Right ventricle myocardium superior (tissue), 1 donor: ENCODE measurements at regions not wholly inside any gene's neighbourhood (a gene's known extent, or its start where the extent isn't known, plus 50 kb on each side); places are given as distances from the start of the nearest gene placed in this dataset.
"Not testable (repeated sequence)": the region's sequence is repeated elsewhere in the genome, so short reads cannot be mapped to it uniquely, and the experiment has no call there.

Experiments
- ATAC-seq: fragments of 200-7000 bp; cut with Tn5 transposase; one replicate; pipeline ENCODE4 v1.9.1; 2020; ENCODE audit warnings: mild to moderate bottlenecking; ENCODE audit not compliant: poor library complexity
- DNase-seq: peaks from one replicate; pipeline ENCODE4 v3.0.0-alpha.2; 2020
- intact Hi-C: fragments of 100-400 bp; cut with DNase I; formaldehyde crosslinking; loops from one replicate; pipeline ENCODE4 v1.11.2; 2022
- donor health status: DM: no; HTN: yes; CAD: no; lungs with severe emphysema.

DNA sequence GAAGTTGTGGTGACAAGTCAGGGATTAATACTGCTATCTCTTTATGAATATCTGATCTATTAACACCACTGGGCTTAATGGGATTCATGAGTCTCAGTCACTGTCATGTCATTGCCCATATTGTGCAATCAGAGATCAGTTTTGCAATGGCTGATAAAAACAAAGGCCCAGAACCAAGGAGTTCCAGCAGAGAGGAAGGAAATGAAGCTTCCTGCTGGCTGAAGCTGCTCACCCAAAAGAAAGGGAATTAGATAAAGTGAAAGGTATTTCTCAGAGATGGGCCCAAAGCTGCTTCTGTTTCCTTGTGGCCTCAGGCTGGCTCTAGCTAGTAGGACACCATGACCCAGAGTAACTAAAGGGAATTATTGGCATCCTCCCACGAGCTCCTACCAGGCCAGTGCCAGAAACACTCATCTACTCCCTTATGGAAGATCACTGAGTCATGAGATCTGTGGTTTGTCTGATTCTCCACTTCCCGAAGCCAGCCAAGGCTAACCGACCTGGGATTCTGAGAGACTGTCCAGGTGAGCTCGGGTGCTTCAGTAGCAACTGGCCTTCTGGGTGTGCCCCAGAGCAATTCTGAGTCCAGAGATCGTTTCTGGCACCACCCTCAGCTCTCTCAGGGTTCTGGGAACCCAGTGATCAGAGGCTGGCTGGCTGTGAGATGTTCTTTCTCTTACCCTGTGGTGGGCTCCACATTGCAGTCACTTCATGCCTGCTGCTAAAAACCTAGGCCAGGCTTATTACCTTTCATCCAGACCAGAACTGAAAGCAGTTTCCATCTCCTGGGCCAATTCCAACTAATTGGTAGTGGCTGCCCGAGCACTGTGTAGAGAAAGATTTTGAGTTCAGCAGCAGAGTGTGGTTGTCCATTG is 129.5 kb upstream of the PELI1 start:
- intact Hi-C loops: no loop called here
- DNase-seq: peak; percentile 50
- ATAC-seq: peak; percentile 92

DNA sequence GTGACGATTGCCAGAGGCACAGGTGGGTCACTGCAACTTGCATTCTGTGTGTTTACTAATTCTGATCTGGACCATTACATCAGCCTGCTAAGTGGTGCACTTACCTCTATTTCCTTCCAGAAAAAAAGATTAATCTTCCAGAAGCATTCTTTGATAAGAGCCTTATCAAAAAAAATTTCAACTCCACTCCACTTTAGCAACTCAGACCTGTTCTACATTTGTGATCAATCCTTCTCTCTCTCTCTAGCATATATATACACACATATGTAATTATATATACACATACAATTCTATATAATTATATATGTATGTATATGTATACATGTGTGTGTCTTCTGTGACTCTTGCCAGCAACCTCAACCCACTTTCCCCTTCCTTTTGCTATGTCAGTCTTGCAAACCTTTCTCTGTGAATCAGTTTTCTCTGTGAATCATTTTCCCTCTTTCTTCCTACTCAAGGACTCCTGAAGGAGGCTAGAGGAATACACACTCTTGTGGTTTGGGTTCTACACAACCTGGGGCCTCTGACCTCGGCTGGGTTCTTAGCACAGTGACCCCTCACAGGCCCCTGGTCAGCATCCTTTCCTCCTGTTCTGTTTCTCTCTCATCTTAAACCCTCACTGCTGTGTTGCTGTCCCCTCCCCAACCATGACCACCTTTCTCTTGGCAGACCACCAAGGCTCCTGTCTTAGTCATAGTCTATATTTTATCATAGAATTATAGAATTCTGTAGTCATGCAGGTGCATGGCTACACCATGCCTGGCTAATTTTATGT is 130.4 kb upstream of the PELI1 start:
- ATAC-seq (no peak), DNase-seq (no peak)
- intact Hi-C loops: no loop called here

DNA sequence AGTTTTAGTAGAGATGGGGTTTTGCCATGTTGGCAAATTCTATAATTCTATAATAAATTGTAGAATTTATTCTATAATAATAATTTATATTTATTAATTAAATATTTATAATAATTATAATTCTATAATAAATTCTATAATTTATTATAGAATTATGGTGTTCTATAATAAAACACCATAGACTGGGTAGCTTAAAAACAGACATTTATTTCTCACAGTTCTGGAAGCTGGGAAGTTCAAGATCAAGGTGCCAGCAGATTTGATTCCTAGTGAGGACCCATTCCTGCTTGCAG is 130.9 kb upstream of the PELI1 start:
- intact Hi-C loops: no loop called here
- ATAC-seq (no peak), DNase-seq (no peak)

DNA sequence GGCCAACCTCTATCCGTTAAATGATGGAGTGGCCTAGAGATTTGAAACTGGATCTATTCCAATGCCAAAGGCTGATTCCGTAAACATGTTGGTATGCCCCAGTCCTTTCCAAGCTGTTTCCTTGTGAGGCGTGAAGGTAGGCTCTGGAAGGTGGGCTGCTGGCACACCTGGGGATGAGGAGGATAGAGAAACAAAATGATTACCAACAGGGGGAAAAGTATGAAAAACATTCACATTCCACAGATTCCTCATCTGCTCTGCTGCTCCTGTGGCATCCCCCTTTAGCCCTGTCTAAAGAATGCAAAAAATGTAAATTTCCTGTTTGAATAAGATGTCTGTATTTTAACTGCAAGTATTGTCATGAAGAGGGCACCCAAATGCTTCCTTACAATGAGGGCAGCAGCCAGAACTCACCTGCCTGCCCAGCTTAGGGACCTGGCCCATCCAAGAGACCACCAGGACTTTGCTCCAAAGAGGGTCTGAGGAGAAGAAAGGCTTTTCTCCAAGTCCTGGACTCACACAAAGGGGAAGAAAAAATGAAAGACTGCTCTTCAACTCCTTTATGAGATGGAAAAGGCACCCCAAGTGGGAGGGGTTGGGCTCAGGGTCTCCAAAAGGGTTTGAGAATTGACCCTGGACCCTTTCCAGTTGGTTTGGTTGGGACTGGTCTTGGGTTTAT is 132.3 kb upstream of the PELI1 start:
- DNase-seq: no peak
- no peak for ATAC-seq
- intact Hi-C loops: no loop called here

DNA sequence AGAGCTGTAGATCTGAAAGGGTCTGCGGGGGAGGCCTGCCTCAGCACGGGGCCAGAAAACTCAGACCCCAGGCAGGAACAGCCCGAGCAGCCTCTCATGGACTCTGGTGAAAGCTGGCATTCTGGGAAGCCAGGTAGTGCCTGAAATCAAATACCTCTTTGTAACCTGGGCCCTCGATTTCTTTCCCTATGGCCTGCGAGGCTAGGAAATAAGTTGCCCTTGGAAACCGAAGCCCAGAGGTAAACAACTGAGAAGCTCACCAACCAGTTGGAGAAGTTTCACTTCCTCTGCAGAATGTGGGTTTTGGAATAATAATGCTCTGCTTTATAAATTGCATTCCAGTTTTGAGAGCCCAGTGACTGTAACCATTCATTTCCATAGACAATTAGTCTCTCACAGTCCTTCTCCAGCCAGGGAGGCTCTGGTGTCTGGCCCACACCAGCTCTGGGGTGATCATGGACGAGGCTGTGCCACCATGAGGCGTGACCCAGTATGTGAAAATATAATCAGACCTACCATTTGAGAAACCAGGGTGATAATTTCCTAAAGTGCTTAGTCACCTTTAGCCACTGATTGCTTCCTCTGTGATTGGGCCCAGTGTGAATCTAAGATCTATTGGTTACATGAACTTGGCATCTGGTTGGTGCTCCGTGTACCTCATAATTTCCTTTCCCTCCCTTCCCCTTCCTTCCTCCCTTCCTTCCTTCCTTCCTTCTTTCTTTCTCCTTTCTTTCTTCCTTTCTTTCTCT is 133.1 kb upstream of the PELI1 start:
- DNase-seq (no peak), ATAC-seq (no peak)
- intact Hi-C loops: no loop called here

DNA sequence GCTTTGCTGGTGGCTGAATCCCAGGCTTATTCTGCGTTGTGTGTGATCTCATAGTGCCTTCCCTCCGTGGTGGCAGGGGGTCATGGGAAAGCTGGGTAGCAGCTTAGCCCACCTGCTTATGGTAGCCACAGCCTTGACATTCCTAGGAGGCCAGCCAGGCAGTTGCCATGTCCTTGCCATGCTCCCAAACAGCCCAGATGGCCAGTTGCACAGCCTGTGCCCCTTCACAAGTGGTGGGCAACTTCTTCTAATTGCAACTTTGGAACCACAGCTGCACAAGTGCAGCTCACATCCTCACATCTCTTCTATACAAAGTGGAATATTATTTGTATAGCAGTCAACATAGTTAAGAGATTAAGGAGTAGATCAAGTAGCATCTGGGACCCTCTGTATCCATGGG is 136.6 kb upstream of the PELI1 start:
- DNase-seq, ATAC-seq, intact Hi-C loops: not testable (repeated sequence)

DNA sequence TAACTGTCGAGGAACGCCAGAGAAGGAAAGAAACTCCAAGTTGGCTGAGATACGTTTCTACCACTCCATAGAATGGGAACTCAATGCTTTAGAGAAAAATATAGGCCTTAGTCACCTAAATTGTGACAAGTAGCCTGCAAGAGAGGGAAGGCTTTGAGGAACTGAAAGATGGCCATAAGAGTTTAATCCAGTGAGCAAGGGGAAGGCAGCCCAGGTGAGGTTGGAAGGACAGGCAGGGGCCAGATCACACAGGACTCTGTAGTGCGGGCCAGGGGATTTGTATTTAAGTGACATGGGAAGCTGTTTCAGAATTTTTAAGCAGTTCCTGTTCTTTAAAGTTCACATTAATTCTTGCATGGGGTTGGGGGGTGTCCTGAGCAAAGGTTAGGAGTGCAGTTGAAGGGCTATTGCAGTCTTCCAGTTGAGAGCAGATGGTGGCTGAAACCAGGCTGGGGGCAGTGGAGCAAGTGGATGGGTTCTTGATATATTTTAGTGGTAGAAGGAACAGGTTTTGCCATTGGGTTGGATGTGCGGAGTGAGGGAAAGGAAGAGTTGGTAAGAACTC is 138.9 kb upstream of the PELI1 start:
- intact Hi-C loops: no loop called here

DNA sequence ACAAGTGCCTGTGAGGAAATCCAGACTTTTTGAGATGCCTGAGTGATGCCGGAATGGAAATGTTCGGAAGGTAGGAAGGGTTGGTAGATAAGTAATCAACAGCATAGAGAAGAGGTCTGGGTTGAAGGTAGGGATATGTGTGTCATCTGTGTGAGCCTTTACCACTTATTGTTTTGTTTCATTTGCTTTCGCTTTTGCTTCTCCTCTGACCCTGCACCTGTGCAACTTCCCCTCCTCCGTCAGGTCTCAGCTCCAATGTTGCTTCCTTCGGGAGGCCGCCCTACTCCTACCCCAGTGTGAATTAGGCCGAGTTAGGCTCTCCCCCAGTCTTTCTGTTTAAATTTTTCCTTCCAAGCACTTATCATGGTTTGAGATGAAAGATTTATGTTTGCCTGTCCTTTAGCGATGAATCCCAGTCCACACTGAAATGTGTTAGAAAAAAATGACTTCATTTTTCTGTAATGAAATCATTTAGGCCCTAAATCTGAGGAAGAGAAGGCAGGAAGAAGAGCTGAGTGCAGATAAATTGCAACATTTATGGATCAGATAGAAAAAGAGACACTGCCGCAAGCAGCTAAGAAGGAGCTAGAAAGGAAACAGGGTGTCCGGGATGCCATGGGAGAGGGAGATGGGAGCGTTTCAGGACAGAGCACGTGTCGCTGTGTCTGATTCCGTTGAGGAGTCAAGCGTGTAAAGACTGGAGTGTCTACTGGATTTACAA is 139.6 kb upstream of the PELI1 start:
- peak; percentile 36 for ATAC-seq
- no peak for DNase-seq
- intact Hi-C loops: no loop called here

More for the DNA sequence above, 138.9 kb upstream of the PELI1 start:
- ATAC-seq: no peak
- no peak for DNase-seq

DNA sequence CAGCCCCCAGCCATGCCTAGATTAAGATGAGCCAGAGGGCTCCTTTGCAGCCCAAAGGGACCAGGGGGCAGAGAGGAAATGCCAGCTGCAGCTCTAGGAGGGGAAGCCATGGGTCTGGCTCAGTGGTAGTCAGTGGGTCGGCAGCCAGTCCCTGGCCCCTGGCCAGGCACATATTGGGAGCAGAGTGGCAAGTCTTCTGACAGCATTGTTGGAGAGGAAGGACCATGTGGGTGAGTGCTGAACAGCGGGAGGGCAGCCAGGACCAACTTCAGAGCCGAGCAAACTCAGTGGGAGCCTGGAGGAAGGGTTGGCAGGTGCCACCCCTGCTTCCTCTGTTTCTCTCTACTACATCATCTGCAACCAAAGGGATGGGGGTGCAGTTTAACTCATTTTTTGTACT is 140.5 kb upstream of the PELI1 start:
- DNase-seq: peak; percentile 49

DNA sequence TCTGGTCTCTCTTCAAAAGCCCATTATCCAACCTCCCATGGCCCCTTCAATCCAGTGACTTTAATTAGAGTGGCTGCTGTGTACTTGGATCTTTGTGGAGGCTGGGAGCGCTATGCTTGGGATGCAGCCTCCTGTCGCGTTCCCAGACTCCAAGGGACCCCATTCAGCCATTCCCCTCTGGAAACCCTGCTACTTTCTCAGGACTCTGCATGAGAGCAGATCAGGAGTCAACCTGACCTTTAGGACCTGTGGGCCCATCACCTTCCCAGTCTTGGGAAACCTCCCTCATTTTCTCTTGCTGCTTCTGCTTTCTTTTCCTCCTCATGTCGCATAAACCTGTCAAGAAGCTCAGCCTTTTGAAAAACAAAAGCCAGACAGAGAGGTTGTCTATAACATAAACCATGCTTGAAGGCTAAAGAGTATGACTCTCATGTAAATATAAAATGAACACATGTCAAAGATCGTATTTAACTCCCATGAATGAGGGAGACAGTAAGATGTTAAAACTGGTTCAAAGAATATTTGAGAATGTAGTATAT is 143.1 kb upstream of the PELI1 start:
- ATAC-seq: no peak
- DNase-seq: no peak
- intact Hi-C loops: no loop called here

More for the DNA sequence above, 140.5 kb upstream of the PELI1 start:
- peak; percentile 24 for ATAC-seq
- intact Hi-C loops: no loop called here

DNA sequence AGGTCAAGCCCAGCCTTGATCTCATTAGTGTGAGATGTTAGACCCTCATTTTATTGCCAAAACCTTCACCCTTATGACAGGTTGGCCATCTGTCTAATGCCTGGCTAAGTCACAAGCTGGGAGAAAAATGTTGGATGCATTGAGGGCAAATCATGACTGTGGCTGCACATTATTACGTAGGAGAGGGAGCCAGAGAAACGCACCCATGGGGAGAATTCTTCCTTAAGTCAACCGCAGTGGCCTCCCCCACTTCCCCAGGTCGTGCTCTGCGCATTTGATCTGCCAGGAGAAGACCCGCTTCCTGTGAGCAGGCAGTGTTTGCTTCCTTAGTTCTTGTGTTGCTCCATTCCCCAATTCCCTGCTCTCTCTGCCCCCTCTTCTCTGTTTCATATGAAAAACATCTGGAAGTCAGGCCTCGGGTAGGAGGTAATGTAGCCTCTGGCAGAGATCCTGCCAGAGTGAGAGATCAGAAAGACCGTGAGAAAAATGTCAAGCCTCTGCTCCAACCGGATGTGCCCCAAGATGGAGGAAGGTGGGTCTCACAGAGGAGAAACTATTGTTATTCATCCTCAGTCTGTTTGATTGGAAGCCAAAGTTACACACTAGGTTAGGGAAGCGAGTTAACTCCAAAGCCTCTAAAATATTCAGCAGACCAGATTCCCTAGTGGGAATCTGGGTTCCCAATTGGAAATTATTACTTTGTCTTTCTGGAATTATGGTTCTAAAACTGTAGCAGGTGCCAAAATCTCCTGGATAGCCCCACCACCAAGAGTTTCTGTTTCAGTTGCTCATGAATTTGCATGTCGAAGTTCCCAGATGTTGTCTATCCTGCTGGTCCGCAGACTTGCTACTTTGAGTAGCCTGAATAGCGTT is 144.3 kb upstream of the PELI1 start:
- DNase-seq (no peak), ATAC-seq (peak; percentile 67)
- intact Hi-C loops: no loop called here

DNA sequence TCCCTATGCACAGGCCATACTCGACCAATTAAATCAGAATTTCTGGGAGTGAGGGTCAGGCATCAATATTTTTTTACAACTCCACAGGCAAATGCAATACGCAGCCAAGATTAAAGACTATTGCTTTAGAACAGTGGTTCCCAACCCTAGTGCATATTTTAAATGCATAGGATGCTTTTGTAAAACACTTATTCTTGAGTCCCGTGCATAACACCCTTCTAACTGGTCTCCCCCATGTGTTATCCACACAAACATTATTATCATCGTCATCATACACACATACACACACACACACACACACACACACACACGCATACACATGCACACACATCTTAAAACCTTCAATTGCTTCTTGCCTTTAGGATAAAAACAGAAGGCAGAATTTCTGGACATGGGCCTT is 145.0 kb upstream of the PELI1 start:
- no peak for DNase-seq
- no peak for ATAC-seq
- intact Hi-C loops: no loop called here

DNA sequence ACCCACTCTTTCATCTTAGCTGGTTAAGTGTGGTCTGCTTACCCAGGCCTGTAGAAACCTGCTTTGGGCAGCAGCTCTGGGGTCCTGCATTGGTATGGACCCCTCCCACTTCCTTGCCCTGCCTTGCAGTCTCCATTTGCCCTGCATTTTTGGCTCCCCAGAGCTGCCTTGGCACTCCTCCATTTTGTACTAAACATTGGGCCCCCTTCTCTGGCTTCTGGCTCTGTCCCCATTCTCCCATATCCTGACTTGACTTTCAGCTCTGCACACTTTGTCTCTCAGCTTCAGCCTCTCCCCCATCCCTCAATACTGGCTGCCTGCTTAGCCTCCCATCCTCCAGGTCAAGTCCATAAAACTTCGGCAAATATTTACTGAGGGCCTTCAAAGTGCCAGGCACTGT is 145.5 kb upstream of the PELI1 start:
- intact Hi-C loops: no loop called here
- DNase-seq: no peak
- no peak for ATAC-seq

DNA sequence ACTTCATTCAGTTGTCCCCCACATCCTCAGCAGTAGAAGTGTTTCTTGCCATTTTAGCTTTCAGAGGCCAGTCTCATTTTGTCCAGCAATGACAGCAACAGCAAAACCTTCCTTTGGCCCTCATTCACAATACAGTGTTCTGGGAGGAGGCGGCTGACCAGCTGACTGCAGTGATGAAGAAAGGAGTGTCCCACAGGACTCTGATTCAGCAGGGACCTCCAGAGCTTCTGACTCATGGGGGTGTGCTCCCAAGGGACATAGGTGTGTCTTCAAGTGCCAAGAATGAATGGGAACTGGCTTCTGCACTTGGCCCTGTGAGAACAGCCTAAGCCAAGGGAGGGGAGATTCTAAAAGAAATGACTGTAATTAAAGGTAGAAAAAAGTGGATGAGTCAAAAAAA is 147.0 kb upstream of the PELI1 start:
- DNase-seq: no peak
- no peak for ATAC-seq
- intact Hi-C loops: no loop called here

DNA sequence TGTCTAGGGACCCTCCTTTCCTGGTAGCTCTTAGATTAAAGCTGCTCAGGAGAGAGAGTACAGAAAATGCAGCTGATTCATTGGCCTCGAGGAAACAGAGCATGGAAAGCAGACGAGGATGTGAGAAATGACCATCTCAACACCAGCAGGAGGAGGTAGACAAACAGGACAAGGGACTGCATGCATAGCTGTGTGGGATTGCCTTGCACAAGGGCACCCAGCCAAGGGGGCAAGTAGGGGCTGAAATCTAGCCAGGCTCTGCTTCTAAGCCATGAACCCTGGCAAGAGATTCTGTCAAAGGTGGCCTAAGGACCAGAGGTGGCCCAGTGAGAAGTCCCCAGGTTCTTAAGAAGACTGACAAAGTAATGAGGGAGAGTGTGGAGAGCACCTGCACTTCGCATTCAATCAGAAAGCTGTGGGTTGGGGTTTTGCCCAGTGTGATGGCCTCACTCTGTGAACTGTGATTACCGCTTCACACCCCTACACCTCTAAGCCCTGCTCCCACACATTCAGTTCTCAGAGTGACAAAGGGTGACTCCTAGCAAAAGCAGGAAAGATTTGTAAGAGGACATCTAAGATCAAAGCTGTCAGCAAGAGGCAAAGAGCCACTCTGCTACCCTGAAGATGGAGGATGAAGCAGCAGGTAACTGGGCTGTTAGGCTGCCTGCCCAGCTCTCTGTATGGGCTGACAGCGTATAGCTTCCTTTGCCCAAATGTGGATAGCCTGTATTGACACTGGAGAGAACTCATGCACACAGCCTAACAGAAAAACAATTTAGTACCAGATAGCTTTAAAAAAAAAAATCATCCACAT is 151.3 kb upstream of the PELI1 start:
- DNase-seq (no peak), ATAC-seq (no peak)
- intact Hi-C loops: no loop called here

DNA sequence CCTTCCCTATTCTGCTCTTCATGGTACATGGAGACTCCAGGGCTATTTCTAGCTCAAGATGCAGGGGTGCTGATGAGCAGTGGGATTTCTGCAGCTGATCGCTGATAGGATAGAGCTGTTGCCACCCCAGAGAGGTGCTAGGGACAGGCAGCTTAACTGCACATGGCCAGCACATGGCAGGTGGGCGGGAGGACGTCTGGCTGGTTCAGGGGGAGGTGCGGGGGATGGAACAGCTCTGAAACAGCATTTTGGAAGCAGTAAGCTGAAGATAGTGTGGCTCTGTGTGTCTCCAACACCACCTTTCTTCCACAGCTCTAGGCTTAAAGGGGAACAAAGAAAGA is 151.9 kb upstream of the PELI1 start:
- intact Hi-C loops: no loop called here
- no peak for DNase-seq
- no peak for ATAC-seq
